ENCODE measurements at regions not wholly inside any gene's neighbourhood (a gene's known extent, or its start where the extent isn't known, plus 50 kb on each side); places are given as distances from the start of the nearest gene placed in this dataset.
"Not testable (repeated sequence)": the region's sequence is repeated elsewhere in the genome, so short reads cannot be mapped to it uniquely, and the experiment has no call there.

GRCh38 chr7:37546677-37547076 is 98.0 kb upstream of the ELMO1 start:
- DNase-seq (ENCODE audit: low spot score) = no peak

GRCh38 chr7:37549076-37549931 is 100.6 kb upstream of the ELMO1 start:
- DNase-seq (ENCODE audit: low spot score) = no peak

GRCh38 chr7:37550426-37550825 is 101.8 kb upstream of the ELMO1 start:
- no peak for DNase-seq (ENCODE audit: low spot score)

GRCh38 chr7:37550872-37551271 is 102.2 kb upstream of the ELMO1 start:
- DNase-seq (ENCODE audit: low spot score) = no peak

- DNase-seq (ENCODE audit: low spot score) = no peak
These were observed 103.4 kb upstream of the ELMO1 start for GRCh38 chr7:37552030-37552429.

- DNase-seq (ENCODE audit: low spot score) = not testable (repeated sequence)
These were observed 103.8 kb upstream of the ELMO1 start for GRCh38 chr7:37552439-37552838.

GRCh38 chr7:37555528-37555927 is 106.9 kb upstream of the ELMO1 start:
- DNase-seq (ENCODE audit: low spot score) = no peak

- no peak for DNase-seq (ENCODE audit: low spot score)
These were observed 109.0 kb upstream of the ELMO1 start for GRCh38 chr7:37557571-37558209.

- no peak for DNase-seq (ENCODE audit: low spot score)
These were observed 109.8 kb upstream of the ELMO1 start for GRCh38 chr7:37558320-37559096.

- no peak for DNase-seq (ENCODE audit: low spot score)
These were observed 113.4 kb upstream of the GPR141 start for GRCh38 chr7:37570145-37570544.

GRCh38 chr7:37571806-37572205 is 111.8 kb upstream of the GPR141 start:
- DNase-seq (ENCODE audit: low spot score) = no peak

- no peak for DNase-seq (ENCODE audit: low spot score)
These were observed 106.2 kb upstream of the GPR141 start for GRCh38 chr7:37577412-37577811.

GRCh38 chr7:37577901-37578300 is 105.7 kb upstream of the GPR141 start:
- DNase-seq (ENCODE audit: low spot score) = no peak

- DNase-seq (ENCODE audit: low spot score) = no peak
These were observed 105.2 kb upstream of the GPR141 start for GRCh38 chr7:37578350-37578749.

GRCh38 chr7:37580376-37580775 is 103.2 kb upstream of the GPR141 start:
- no peak for DNase-seq (ENCODE audit: low spot score)

- DNase-seq (ENCODE audit: low spot score) = peak; percentile 26
These were observed 98.7 kb upstream of the GPR141 start for GRCh38 chr7:37584651-37585463.

- DNase-seq (ENCODE audit: low spot score) = no peak
These were observed 92.7 kb upstream of the GPR141 start for GRCh38 chr7:37590824-37591223.

GRCh38 chr7:37592366-37592765 is 91.2 kb upstream of the GPR141 start:
- DNase-seq (ENCODE audit: low spot score) = no peak

GRCh38 chr7:37594602-37595001 is 89.0 kb upstream of the GPR141 start:
- no peak for DNase-seq (ENCODE audit: low spot score)

GRCh38 chr7:37598824-37599223 is 84.7 kb upstream of the GPR141 start:
- DNase-seq (ENCODE audit: low spot score) = no peak

- no peak for DNase-seq (ENCODE audit: low spot score)
These were observed 82.2 kb upstream of the GPR141 start for GRCh38 chr7:37601321-37601720.

- DNase-seq (ENCODE audit: low spot score) = no peak
These were observed 79.5 kb upstream of the GPR141 start for GRCh38 chr7:37604078-37604477.

All from globus pallidus (tissue), 1 donor.